Activated CD4-positive, alpha-beta T cell treated with anti-CD3 and anti-CD28 coated beads, Interleukin-10, Interleukin-2, amounts not matched to agents 100 ng/mL and 50 ng/mL, durations not matched to agents 16 hours and 8 hours (primary cell): ENCODE measurements at regions not wholly inside any gene's neighbourhood (a gene's known extent, or its start where the extent isn't known, plus 50 kb on each side); places are given as distances from the start of the nearest gene placed in this dataset.
"Not testable (repeated sequence)": the region's sequence is repeated elsewhere in the genome, so short reads cannot be mapped to it uniquely, and the experiment has no call there.

Experiments used
- DNase-seq: peaks from one replicate; pipeline ENCODE4 v3.0.0-alpha.2; 2020

GRCh38 chr7:131152766-131153165 lies 174.9 kb upstream of the MKLN1 start:
- no peak for DNase-seq

- DNase-seq: no peak
These were observed 173.3 kb upstream of the MKLN1 start for GRCh38 chr7:131154380-131154779.

- DNase-seq: no peak
These were observed 170.0 kb upstream of the MKLN1 start for GRCh38 chr7:131157530-131158243.

GRCh38 chr7:131158244-131158636 lies 169.4 kb upstream of the MKLN1 start:
- not testable (repeated sequence) for DNase-seq

GRCh38 chr7:131159961-131160361 lies 167.7 kb upstream of the MKLN1 start:
- DNase-seq: no peak

GRCh38 chr7:131161103-131161502 lies 166.6 kb upstream of the MKLN1 start:
- no peak for DNase-seq

GRCh38 chr7:131164025-131164925 lies 163.4 kb upstream of the MKLN1 start:
- no peak for DNase-seq

- DNase-seq: no peak
These were observed 161.6 kb upstream of the MKLN1 start for GRCh38 chr7:131166066-131166465.

GRCh38 chr7:131170440-131171271 lies 157.0 kb upstream of the MKLN1 start:
- DNase-seq: no peak

GRCh38 chr7:131173145-131173890 lies 154.4 kb upstream of the MKLN1 start:
- DNase-seq: no peak

- DNase-seq: no peak
These were observed 153.3 kb upstream of the MKLN1 start for GRCh38 chr7:131174391-131174790.

GRCh38 chr7:131174855-131175254 lies 152.8 kb upstream of the MKLN1 start:
- no peak for DNase-seq

GRCh38 chr7:131182446-131183058 lies 145.1 kb upstream of the MKLN1 start:
- DNase-seq: no peak

- DNase-seq: no peak
These were observed 144.6 kb upstream of the MKLN1 start for GRCh38 chr7:131183072-131183471.

- peak; percentile 56 for DNase-seq
These were observed 144.0 kb upstream of the MKLN1 start for GRCh38 chr7:131183611-131184119.

GRCh38 chr7:131186816-131187215 lies 140.9 kb upstream of the MKLN1 start:
- no peak for DNase-seq

- peak; percentile 94 for DNase-seq
These were observed 139.0 kb upstream of the MKLN1 start for GRCh38 chr7:131188367-131189339.

- peak; percentile 28 for DNase-seq
These were observed 138.2 kb upstream of the MKLN1 start for GRCh38 chr7:131189488-131189887.

GRCh38 chr7:131190146-131190545 lies 137.5 kb upstream of the MKLN1 start:
- DNase-seq: no peak

- no peak for DNase-seq
These were observed 137.1 kb upstream of the MKLN1 start for GRCh38 chr7:131190581-131190980.
